ENCODE measurements at regions not wholly inside any gene's neighbourhood (a gene's known extent, or its start where the extent isn't known, plus 50 kb on each side); places are given as distances from the start of the nearest gene placed in this dataset.

DNA sequence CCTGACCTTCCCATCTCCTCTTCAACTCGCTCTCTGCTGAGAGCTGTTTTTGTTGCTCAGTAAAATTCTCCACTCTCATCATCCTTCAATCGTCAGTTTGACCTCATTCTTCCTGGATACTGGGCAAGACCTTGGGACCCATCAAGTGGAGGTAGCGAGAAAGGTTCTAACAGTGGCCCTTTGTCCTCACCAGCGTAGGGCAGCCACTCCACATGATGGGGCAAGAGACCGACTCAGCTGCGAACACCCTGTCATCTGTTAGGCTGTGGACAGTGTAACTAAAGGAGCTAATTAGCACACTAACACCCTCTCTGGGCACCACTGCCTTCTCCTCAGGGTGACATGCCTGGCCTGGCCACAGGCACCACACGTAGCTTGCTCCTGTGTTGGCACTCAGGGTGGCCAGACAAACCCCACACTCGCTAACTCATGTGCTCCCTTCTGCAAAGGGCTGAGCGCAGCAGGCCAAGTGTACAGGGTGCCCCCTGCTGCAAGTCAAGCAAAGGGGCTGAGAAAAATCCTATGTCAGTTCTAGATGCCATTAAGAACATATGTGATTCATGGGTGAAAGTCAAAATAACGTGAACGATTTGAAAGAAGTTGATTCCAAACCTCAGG is 1216.0 kb downstream of the SLITRK5 start:
- TF ChIP-seq, protein P1, sequence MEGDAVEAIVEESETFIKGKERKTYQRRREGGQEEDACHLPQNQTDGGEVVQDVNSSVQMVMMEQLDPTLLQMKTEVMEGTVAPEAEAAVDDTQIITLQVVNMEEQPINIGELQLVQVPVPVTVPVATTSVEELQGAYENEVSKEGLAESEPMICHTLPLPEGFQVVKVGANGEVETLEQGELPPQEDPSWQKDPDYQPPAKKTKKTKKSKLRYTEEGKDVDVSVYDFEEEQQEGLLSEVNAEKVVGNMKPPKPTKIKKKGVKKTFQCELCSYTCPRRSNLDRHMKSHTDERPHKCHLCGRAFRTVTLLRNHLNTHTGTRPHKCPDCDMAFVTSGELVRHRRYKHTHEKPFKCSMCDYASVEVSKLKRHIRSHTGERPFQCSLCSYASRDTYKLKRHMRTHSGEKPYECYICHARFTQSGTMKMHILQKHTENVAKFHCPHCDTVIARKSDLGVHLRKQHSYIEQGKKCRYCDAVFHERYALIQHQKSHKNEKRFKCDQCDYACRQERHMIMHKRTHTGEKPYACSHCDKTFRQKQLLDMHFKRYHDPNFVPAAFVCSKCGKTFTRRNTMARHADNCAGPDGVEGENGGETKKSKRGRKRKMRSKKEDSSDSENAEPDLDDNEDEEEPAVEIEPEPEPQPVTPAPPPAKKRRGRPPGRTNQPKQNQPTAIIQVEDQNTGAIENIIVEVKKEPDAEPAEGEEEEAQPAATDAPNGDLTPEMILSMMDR (IDR thresholded peaks at IDR 0.05; ENCODE audit: insufficient read depth, low read length), result no peak
- TF ChIP-seq, protein P2, sequence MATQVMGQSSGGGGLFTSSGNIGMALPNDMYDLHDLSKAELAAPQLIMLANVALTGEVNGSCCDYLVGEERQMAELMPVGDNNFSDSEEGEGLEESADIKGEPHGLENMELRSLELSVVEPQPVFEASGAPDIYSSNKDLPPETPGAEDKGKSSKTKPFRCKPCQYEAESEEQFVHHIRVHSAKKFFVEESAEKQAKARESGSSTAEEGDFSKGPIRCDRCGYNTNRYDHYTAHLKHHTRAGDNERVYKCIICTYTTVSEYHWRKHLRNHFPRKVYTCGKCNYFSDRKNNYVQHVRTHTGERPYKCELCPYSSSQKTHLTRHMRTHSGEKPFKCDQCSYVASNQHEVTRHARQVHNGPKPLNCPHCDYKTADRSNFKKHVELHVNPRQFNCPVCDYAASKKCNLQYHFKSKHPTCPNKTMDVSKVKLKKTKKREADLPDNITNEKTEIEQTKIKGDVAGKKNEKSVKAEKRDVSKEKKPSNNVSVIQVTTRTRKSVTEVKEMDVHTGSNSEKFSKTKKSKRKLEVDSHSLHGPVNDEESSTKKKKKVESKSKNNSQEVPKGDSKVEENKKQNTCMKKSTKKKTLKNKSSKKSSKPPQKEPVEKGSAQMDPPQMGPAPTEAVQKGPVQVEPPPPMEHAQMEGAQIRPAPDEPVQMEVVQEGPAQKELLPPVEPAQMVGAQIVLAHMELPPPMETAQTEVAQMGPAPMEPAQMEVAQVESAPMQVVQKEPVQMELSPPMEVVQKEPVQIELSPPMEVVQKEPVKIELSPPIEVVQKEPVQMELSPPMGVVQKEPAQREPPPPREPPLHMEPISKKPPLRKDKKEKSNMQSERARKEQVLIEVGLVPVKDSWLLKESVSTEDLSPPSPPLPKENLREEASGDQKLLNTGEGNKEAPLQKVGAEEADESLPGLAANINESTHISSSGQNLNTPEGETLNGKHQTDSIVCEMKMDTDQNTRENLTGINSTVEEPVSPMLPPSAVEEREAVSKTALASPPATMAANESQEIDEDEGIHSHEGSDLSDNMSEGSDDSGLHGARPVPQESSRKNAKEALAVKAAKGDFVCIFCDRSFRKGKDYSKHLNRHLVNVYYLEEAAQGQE (IDR thresholded peaks at IDR 0.05; ENCODE audit: insufficient replicate concordance, low read depth), result no peak
- TF ChIP-seq GABPA (IDR thresholded peaks at IDR 0.05; ENCODE audit: low read depth), result no peak
